ENCODE measurements at regions not wholly inside any gene's neighbourhood (a gene's known extent, or its start where the extent isn't known, plus 50 kb on each side); places are given as distances from the start of the nearest gene placed in this dataset.

DNA sequence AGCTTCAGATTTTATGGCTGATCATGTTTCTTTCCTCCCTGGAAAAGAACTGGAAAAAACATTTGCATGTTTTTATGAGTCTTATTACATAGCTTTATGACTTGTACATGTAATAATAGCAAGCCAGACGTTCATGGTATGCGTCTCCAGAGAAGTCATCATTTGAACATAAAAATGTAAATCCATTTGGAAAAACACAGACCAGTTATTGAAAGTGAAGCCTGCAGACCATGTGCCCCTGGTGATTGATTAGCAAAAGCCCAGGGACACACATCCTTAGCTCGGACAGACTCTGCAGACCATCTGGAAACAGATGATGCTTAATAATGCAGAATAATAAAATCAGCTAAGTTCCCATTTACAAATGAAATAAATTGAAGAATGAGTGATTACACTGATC lies 283.1 kb downstream of the TDRD15 start:
- TF ChIP-seq ZNF331 (CRISPR knock-in tag; IDR thresholded peaks at IDR 0.05) (no peak), POLR2A (IDR thresholded peaks at IDR 0.05; ENCODE audit: insufficient read depth in 1 of 2, low read depth in 2 of 2, low read length in 2 of 2) (no peak), ZBTB7B (CRISPR knock-in tag; IDR thresholded peaks at IDR 0.05) (no peak), MXI1 (IDR thresholded peaks at IDR 0.05; ENCODE audit: borderline replicate concordance, low read depth, low read length) (no peak), RFX3 (CRISPR knock-in tag; IDR thresholded peaks at IDR 0.05) (no peak), ATF1 (CRISPR knock-in tag; IDR thresholded peaks at IDR 0.05) (no peak), E2F1 (CRISPR knock-in tag; IDR thresholded peaks at IDR 0.05) (no peak), BRF2 (CRISPR knock-in tag; IDR thresholded peaks at IDR 0.05) (no peak), ZHX2 (IDR thresholded peaks at IDR 0.05; ENCODE audit: low read depth) (no peak), ZHX2 (CRISPR knock-in tag; IDR thresholded peaks at IDR 0.05; ENCODE audit: borderline replicate concordance) (no peak)
- TF ChIP-seq, protein P1, sequence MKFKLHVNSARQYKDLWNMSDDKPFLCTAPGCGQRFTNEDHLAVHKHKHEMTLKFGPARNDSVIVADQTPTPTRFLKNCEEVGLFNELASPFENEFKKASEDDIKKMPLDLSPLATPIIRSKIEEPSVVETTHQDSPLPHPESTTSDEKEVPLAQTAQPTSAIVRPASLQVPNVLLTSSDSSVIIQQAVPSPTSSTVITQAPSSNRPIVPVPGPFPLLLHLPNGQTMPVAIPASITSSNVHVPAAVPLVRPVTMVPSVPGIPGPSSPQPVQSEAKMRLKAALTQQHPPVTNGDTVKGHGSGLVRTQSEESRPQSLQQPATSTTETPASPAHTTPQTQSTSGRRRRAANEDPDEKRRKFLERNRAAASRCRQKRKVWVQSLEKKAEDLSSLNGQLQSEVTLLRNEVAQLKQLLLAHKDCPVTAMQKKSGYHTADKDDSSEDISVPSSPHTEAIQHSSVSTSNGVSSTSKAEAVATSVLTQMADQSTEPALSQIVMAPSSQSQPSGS (CRISPR knock-in tag; IDR thresholded peaks at IDR 0.05): no peak
- TF ChIP-seq, protein P2, sequence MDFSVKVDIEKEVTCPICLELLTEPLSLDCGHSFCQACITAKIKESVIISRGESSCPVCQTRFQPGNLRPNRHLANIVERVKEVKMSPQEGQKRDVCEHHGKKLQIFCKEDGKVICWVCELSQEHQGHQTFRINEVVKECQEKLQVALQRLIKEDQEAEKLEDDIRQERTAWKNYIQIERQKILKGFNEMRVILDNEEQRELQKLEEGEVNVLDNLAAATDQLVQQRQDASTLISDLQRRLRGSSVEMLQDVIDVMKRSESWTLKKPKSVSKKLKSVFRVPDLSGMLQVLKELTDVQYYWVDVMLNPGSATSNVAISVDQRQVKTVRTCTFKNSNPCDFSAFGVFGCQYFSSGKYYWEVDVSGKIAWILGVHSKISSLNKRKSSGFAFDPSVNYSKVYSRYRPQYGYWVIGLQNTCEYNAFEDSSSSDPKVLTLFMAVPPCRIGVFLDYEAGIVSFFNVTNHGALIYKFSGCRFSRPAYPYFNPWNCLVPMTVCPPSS (IDR thresholded peaks at IDR 0.05): no peak
- TF ChIP-seq, protein P3, sequence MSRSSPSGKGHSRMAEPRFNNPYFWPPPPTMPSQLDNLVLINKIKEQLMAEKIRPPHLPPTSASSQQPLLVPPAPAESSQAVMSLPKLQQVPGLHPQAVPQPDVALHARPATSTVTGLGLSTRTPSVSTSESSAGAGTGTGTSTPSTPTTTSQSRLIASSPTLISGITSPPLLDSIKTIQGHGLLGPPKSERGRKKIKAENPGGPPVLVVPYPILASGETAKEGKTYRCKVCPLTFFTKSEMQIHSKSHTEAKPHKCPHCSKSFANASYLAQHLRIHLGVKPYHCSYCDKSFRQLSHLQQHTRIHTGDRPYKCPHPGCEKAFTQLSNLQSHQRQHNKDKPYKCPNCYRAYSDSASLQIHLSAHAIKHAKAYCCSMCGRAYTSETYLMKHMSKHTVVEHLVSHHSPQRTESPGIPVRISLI (CRISPR knock-in tag; IDR thresholded peaks at IDR 0.05; ENCODE audit: borderline replicate concordance): no peak

All from HepG2 (cell line).